ENCODE measurements at regions not wholly inside any gene's neighbourhood (a gene's known extent, or its start where the extent isn't known, plus 50 kb on each side); places are given as distances from the start of the nearest gene placed in this dataset.
"Not testable (repeated sequence)": the region's sequence is repeated elsewhere in the genome, so short reads cannot be mapped to it uniquely, and the experiment has no call there.

DNA sequence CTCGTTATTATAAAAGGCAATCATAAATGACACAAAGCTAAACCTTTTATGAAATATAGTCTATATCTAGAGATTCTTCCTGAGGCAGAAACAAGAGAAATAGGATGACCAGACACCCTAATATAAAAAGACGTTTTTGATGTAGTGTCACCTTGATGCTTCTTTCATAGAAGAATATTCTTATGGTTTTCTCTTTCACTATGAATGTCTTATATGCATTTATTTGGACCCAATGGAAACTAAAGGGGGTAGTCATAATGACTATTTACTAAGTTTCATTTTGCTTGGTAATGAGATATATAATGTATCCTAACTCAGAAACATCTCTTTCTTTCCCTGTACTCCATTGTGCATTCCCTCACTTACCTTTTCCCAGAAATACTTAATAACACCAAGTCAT is 393.9 kb downstream of the RAP2B start:
- Mint-ChIP-seq H3K4me1 (no peaks in the 10 kb centered on the region), H3K9me3 (peaks cover 12 to 14% of the 10 kb centered on the region in 2 donors), H3K27ac (no peak overlapping the region), H3K4me3 (no peak overlapping the region), H3K36me3 (no peaks in the 10 kb centered on the region), H3K27me3 (no peaks in the 10 kb centered on the region)
- ATAC-seq (replicated peaks) (no peak), DNase-seq (no peak)

- not testable (repeated sequence) for ATAC-seq (replicated peaks); H3K36me3 Mint-ChIP-seq; H3K4me1 Mint-ChIP-seq; DNase-seq; H3K27me3 Mint-ChIP-seq; H3K27ac Mint-ChIP-seq; H3K4me3 Mint-ChIP-seq
- H3K9me3 Mint-ChIP-seq, result peaks cover 19 to 27% of the 10 kb centered on the region in 2 donors
These were observed 397.3 kb downstream of the RAP2B start for GRCh38 chr3:153559366-153559765.

GRCh38 chr3:153567011-153567410 is 405.0 kb downstream of the RAP2B start:
- no peaks in the 10 kb centered on the region for H3K4me1 Mint-ChIP-seq
- peaks cover 0 to 1% of the 10 kb centered on the region in 2 donors for H3K27me3 Mint-ChIP-seq

GRCh38 chr3:153567556-153567955 is 405.5 kb downstream of the RAP2B start:
- Mint-ChIP-seq H3K4me3 (no peak overlapping the region), H3K9me3 (peaks cover 16 to 21% of the 10 kb centered on the region in 2 donors), H3K36me3 (no peaks in the 10 kb centered on the region), H3K27ac (no peak overlapping the region), H3K4me1 (no peaks in the 10 kb centered on the region), H3K27me3 (peaks cover 0 to 5% of the 10 kb centered on the region in 2 donors)
- ATAC-seq (replicated peaks), result no peak
- no peak for DNase-seq

More at GRCh38 chr3:153567011-153567410, 405.0 kb downstream of the RAP2B start:
- DNase-seq (no peak), ATAC-seq (replicated peaks) (no peak)
- Mint-ChIP-seq H3K27ac (no peak overlapping the region), H3K9me3 (peaks cover 17 to 22% of the 10 kb centered on the region in 2 donors), H3K4me3 (no peak overlapping the region), H3K36me3 (no peaks in the 10 kb centered on the region)

GRCh38 chr3:153570481-153570880 is 408.5 kb downstream of the RAP2B start:
- not testable (repeated sequence) for H3K36me3 Mint-ChIP-seq; H3K27ac Mint-ChIP-seq; H3K4me3 Mint-ChIP-seq; H3K9me3 Mint-ChIP-seq; ATAC-seq (replicated peaks); DNase-seq; H3K27me3 Mint-ChIP-seq; H3K4me1 Mint-ChIP-seq

GRCh38 chr3:153572165-153572564 is 410.1 kb downstream of the RAP2B start:
- Mint-ChIP-seq H3K36me3 (no peaks in the 10 kb centered on the region), H3K27ac (no peak overlapping the region), H3K4me3 (no peak overlapping the region), H3K9me3 (peaks cover 0 to 3% of the 10 kb centered on the region in 2 donors), H3K27me3 (peaks cover 0 to 5% of the 10 kb centered on the region in 2 donors), H3K4me1 (no peaks in the 10 kb centered on the region)
- ATAC-seq (replicated peaks) (no peak), DNase-seq (no peak)

DNA sequence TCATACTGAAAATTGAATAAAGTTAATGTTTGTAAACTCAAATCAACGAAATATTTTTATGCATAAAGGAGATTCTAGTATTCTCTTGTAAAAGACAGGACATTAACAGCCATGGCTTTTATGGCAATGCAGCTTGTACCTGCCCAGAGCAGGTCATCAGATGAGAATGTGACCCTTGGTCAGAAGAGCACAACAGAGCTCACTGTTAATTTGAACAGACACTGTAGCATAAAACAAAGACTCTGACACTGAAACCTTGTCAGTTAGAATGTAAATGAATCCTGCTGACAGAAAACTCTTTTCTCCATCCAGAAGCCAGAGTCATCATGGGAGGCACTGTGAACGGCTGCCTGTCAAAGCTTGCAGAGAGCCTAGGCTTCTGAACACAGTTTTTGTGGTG is 410.6 kb downstream of the RAP2B start:
- Mint-ChIP-seq H3K4me3 (no peak overlapping the region), H3K27me3 (peaks cover 0 to 5% of the 10 kb centered on the region in 2 donors), H3K27ac (no peak overlapping the region), H3K4me1 (no peaks in the 10 kb centered on the region), H3K9me3 (peaks cover 0 to 3% of the 10 kb centered on the region in 2 donors), H3K36me3 (no peaks in the 10 kb centered on the region)
- no peak for ATAC-seq (replicated peaks)
- DNase-seq, result no peak

- no peak overlapping the region for H3K27ac Mint-ChIP-seq
- no peak for ATAC-seq (replicated peaks)
- peaks cover 0 to 3% of the 10 kb centered on the region in 2 donors for H3K9me3 Mint-ChIP-seq
- no peak overlapping the region for H3K4me3 Mint-ChIP-seq
- no peak for DNase-seq
- no peaks in the 10 kb centered on the region for H3K4me1 Mint-ChIP-seq
- H3K36me3 Mint-ChIP-seq, result no peaks in the 10 kb centered on the region
- H3K27me3 Mint-ChIP-seq, result peaks cover 0 to 5% of the 10 kb centered on the region in 2 donors
These were observed 411.5 kb downstream of the RAP2B start for GRCh38 chr3:153573481-153573880.

DNA sequence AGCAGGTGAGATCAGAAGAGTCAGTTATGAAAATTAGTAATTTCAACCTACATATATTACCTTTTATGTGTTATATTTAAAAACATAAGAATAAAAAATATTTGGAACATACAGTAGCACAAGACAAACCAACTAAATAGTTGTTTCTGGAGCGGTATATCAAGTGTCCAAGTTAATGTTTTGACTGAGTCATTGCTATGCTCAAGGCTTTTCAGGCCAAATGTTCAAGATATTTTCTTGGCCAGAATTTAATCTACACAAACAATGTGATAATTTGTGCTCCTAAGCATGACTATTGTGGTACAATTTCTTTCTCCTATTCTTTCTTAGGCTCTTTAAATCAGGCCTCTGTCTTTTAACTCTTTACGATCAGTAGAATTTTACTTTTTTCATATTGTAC is 412.4 kb downstream of the RAP2B start:
- Mint-ChIP-seq H3K9me3 (peaks cover 0 to under 1% of the 10 kb centered on the region in 2 donors), H3K4me3 (no peak overlapping the region), H3K36me3 (no peaks in the 10 kb centered on the region), H3K27ac (no peak overlapping the region), H3K4me1 (no peaks in the 10 kb centered on the region), H3K27me3 (peaks cover 0 to 5% of the 10 kb centered on the region in 2 donors)
- ATAC-seq (replicated peaks) (no peak), DNase-seq (no peak)

- H3K36me3 Mint-ChIP-seq, result no peaks in the 10 kb centered on the region
- no peak for ATAC-seq (replicated peaks)
- peaks cover 0 to 2% of the 10 kb centered on the region in 2 donors for H3K27me3 Mint-ChIP-seq
- H3K9me3 Mint-ChIP-seq, result no peaks in the 10 kb centered on the region
- H3K4me3 Mint-ChIP-seq, result no peak overlapping the region
- DNase-seq, result no peak
- no peak overlapping the region for H3K27ac Mint-ChIP-seq
- no peaks in the 10 kb centered on the region for H3K4me1 Mint-ChIP-seq
These were observed 415.2 kb downstream of the RAP2B start for GRCh38 chr3:153577059-153577736.

GRCh38 chr3:153578046-153578445 is 416.0 kb downstream of the RAP2B start:
- Mint-ChIP-seq H3K4me3 (no peak overlapping the region), H3K36me3 (no peaks in the 10 kb centered on the region), H3K4me1 (no peaks in the 10 kb centered on the region), H3K9me3 (no peaks in the 10 kb centered on the region), H3K27me3 (peaks cover 6% of the 10 kb centered on the region in 2 donors), H3K27ac (no peak overlapping the region)
- DNase-seq (no peak), ATAC-seq (replicated peaks) (no peak)

DNA sequence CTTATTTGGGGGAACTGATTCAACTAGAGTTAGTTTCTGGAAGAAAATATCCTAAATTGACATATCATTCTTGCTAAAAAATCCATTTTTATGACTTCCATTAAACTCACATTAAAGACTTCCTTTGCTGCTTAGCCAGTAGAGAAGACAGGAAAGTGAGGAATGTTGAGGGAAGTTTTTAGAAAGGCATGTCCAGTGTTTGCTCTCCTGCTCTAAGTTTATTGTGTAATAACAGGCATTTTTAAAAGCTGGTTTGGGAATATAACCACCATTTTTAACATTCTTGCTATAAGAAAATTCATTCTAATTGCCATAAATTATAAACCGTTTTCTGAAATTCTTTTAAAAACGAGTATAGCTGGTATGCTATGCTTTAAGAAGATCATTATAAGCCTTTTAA is 428.0 kb downstream of the RAP2B start:
- no peaks in the 10 kb centered on the region for H3K36me3 Mint-ChIP-seq
- H3K9me3 Mint-ChIP-seq, result peaks cover 2 to 3% of the 10 kb centered on the region in 2 donors
- H3K27ac Mint-ChIP-seq, result no peak overlapping the region
- DNase-seq (no peak), ATAC-seq (replicated peaks) (no peak)
- H3K4me3 Mint-ChIP-seq, result no peak overlapping the region
- peaks cover 7 to 8% of the 10 kb centered on the region in 2 donors for H3K27me3 Mint-ChIP-seq
- peaks cover 0 to under 1% of the 10 kb centered on the region in 2 donors for H3K4me1 Mint-ChIP-seq

- Mint-ChIP-seq H3K36me3 (no peaks in the 10 kb centered on the region), H3K27ac (no peak overlapping the region), H3K9me3 (peaks cover 0 to 3% of the 10 kb centered on the region in 2 donors), H3K4me3 (no peak overlapping the region), H3K27me3 (peaks cover under 1 to 4% of the 10 kb centered on the region in 2 donors), H3K4me1 (peaks cover 0 to 2% of the 10 kb centered on the region in 2 donors)
- ATAC-seq (replicated peaks) (no peak), DNase-seq (no peak)
These were observed 429.7 kb downstream of the RAP2B start for GRCh38 chr3:153591561-153592245.

- no peaks in the 10 kb centered on the region for H3K9me3 Mint-ChIP-seq
- H3K27me3 Mint-ChIP-seq, result no peaks in the 10 kb centered on the region
- no peak overlapping the region for H3K27ac Mint-ChIP-seq
- ATAC-seq (replicated peaks) (peak; percentile 70 to 73), DNase-seq (no peak)
- H3K4me3 Mint-ChIP-seq, result no peak overlapping the region
- no peaks in the 10 kb centered on the region for H3K36me3 Mint-ChIP-seq
- peaks cover 0 to 2% of the 10 kb centered on the region in 2 donors for H3K4me1 Mint-ChIP-seq
These were observed 433.3 kb downstream of the RAP2B start for GRCh38 chr3:153595186-153595815.

DNA sequence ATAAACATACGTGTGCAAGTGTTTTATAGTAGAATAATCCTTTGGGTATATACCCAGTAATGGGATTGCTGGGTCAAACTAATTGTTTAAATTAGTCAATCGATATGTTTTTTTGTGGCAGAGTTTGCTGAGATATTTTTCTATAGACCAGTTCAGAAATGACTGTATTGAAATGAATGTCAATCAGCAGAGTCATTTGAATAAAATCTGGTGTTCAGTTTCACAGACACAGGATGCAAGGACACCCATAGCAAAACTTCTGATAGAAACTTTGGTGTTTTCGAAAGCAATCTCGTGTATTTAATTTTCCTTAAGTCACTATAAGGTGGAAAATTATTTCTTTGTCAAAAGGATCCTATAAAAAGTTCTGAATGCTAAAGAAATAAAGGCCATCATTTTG is 434.4 kb downstream of the RAP2B start:
- ATAC-seq (replicated peaks) (no peak), DNase-seq (no peak)
- Mint-ChIP-seq H3K9me3 (no peaks in the 10 kb centered on the region), H3K27me3 (no peaks in the 10 kb centered on the region), H3K4me1 (peaks cover 0 to 2% of the 10 kb centered on the region in 2 donors), H3K27ac (no peak overlapping the region), H3K36me3 (no peaks in the 10 kb centered on the region), H3K4me3 (no peak overlapping the region)

Measured in stimulated activated naive B cell treated with anti-CD40 and anti-IgM and Interleukin-4, amounts not matched to agents 10 μg/mL and 1 μg/mL and 100 μg/mL, for 72 hours (primary cell).